Hypothalamus (tissue), 51 donors: ENCODE measurements at regions not wholly inside any gene's neighbourhood (a gene's known extent, or its start where the extent isn't known, plus 50 kb on each side); places are given as distances from the start of the nearest gene placed in this dataset.

Source experiments
- DNase-seq, 51 donors: peaks; one replicate each; lab custom pipeline; 2025; lab: John Stamatoyannopoulos, UW

GRCh38 chr11:87972133-87972532 lies 203.1 kb downstream of the RAB38 start:
- DNase-seq = no peak

GRCh38 chr11:87971354-87971753 lies 203.9 kb downstream of the RAB38 start:
- no peak for DNase-seq

GRCh38 chr11:87970762-87971161 lies 204.5 kb downstream of the RAB38 start:
- no peak for DNase-seq

- no peak for DNase-seq
These were observed 207.8 kb downstream of the RAB38 start for GRCh38 chr11:87967459-87967858.

GRCh38 chr11:87966694-87967093 lies 208.5 kb downstream of the RAB38 start:
- no peak for DNase-seq

- DNase-seq = no peak
These were observed 209.0 kb downstream of the RAB38 start for GRCh38 chr11:87966216-87966615.

- no peak for DNase-seq
These were observed 213.6 kb downstream of the RAB38 start for GRCh38 chr11:87961606-87962005.

GRCh38 chr11:87957961-87958360 lies 217.3 kb downstream of the RAB38 start:
- DNase-seq = no peak

- DNase-seq = no peak
These were observed 220.8 kb downstream of the RAB38 start for GRCh38 chr11:87954476-87954875.

- no peak for DNase-seq
These were observed 232.5 kb downstream of the RAB38 start for GRCh38 chr11:87942786-87943185.

GRCh38 chr11:87934182-87934581 lies 241.1 kb downstream of the RAB38 start:
- no peak for DNase-seq

GRCh38 chr11:87926250-87926970 lies 248.8 kb downstream of the RAB38 start:
- DNase-seq = no peak

GRCh38 chr11:87924125-87924524 lies 251.1 kb downstream of the RAB38 start:
- DNase-seq = no peak

- DNase-seq = no peak
These were observed 258.1 kb downstream of the RAB38 start for GRCh38 chr11:87917111-87917510.

GRCh38 chr11:87909178-87909577 lies 266.1 kb downstream of the RAB38 start:
- DNase-seq = no peak

GRCh38 chr11:87908086-87908485 lies 267.2 kb downstream of the RAB38 start:
- DNase-seq = no peak

GRCh38 chr11:87903345-87903744 lies 271.9 kb downstream of the RAB38 start:
- no peak for DNase-seq

- DNase-seq = no peak
These were observed 273.9 kb downstream of the RAB38 start for GRCh38 chr11:87901341-87901740.

GRCh38 chr11:87897921-87898320 lies 277.3 kb downstream of the RAB38 start:
- DNase-seq = no peak

GRCh38 chr11:87897071-87897470 lies 278.2 kb downstream of the RAB38 start:
- no peak for DNase-seq

- DNase-seq = no peak
These were observed 280.3 kb downstream of the RAB38 start for GRCh38 chr11:87894961-87895360.

GRCh38 chr11:87892291-87892690 lies 283.0 kb downstream of the RAB38 start:
- no peak for DNase-seq

- DNase-seq = no peak
These were observed 286.1 kb downstream of the RAB38 start for GRCh38 chr11:87889126-87889525.
